ENCODE measurements at regions not wholly inside any gene's neighbourhood (a gene's known extent, or its start where the extent isn't known, plus 50 kb on each side); places are given as distances from the start of the nearest gene placed in this dataset.
A peak's percentile ranks its signal among the peaks of the same experiment; 100 is the strongest.

GRCh38 chr5:125506124-125506523 is 759.7 kb upstream of the ZNF608 start:
- no peak for DNase-seq (ENCODE audit: low spot score)

- DNase-seq (ENCODE audit: low spot score) = no peak
These were observed 761.8 kb upstream of the ZNF608 start for GRCh38 chr5:125508225-125508624.

GRCh38 chr5:125510651-125511050 is 764.2 kb upstream of the ZNF608 start:
- no peak for DNase-seq (ENCODE audit: low spot score)

- no peak for DNase-seq (ENCODE audit: low spot score)
These were observed 771.6 kb upstream of the ZNF608 start for GRCh38 chr5:125517973-125518550.

- no peak for DNase-seq (ENCODE audit: low spot score)
These were observed 774.9 kb upstream of the ZNF608 start for GRCh38 chr5:125521289-125521688.

GRCh38 chr5:125525356-125525755 is 778.9 kb upstream of the ZNF608 start:
- no peak for DNase-seq (ENCODE audit: low spot score)

GRCh38 chr5:125526966-125527365 is 780.5 kb upstream of the ZNF608 start:
- DNase-seq (ENCODE audit: low spot score) = peak; percentile 11

GRCh38 chr5:125528881-125529280 is 782.4 kb upstream of the ZNF608 start:
- DNase-seq (ENCODE audit: low spot score) = no peak

GRCh38 chr5:125530833-125531615 is 784.6 kb upstream of the ZNF608 start:
- DNase-seq (ENCODE audit: low spot score) = no peak

- no peak for DNase-seq (ENCODE audit: low spot score)
These were observed 789.7 kb upstream of the ZNF608 start for GRCh38 chr5:125536095-125536494.

- DNase-seq (ENCODE audit: low spot score) = peak; percentile 20
These were observed 790.1 kb upstream of the ZNF608 start for GRCh38 chr5:125536582-125536981.

GRCh38 chr5:125537661-125538060 is 791.2 kb upstream of the ZNF608 start:
- no peak for DNase-seq (ENCODE audit: low spot score)

- no peak for DNase-seq (ENCODE audit: low spot score)
These were observed 792.0 kb upstream of the ZNF608 start for GRCh38 chr5:125538469-125538868.

- DNase-seq (ENCODE audit: low spot score) = no peak
These were observed 794.6 kb upstream of the ZNF608 start for GRCh38 chr5:125541085-125541484.

GRCh38 chr5:125549322-125549911 is 803.0 kb upstream of the ZNF608 start:
- DNase-seq (ENCODE audit: low spot score) = no peak

- peak; percentile 29 for DNase-seq (ENCODE audit: low spot score)
These were observed 803.8 kb upstream of the ZNF608 start for GRCh38 chr5:125550274-125550673.

- DNase-seq (ENCODE audit: low spot score) = no peak
These were observed 804.8 kb upstream of the ZNF608 start for GRCh38 chr5:125551246-125551645.

GRCh38 chr5:125551797-125552196 is 805.4 kb upstream of the ZNF608 start:
- no peak for DNase-seq (ENCODE audit: low spot score)

- no peak for DNase-seq (ENCODE audit: low spot score)
These were observed 806.0 kb upstream of the ZNF608 start for GRCh38 chr5:125552486-125552885.

- no peak for DNase-seq (ENCODE audit: low spot score)
These were observed 807.9 kb upstream of the ZNF608 start for GRCh38 chr5:125554355-125554754.

GRCh38 chr5:125555591-125555990 is 809.2 kb upstream of the ZNF608 start:
- no peak for DNase-seq (ENCODE audit: low spot score)

GRCh38 chr5:125558016-125558415 is 811.6 kb upstream of the ZNF608 start:
- DNase-seq (ENCODE audit: low spot score) = no peak

GRCh38 chr5:125558466-125558865 is 812.0 kb upstream of the ZNF608 start:
- no peak for DNase-seq (ENCODE audit: low spot score)
